ENCODE measurements at regions not wholly inside any gene's neighbourhood (a gene's known extent, or its start where the extent isn't known, plus 50 kb on each side); places are given as distances from the start of the nearest gene placed in this dataset.

GRCh38 chr2:234763002-234763873, 188.6 kb upstream of the SH3BP4 start:
- no peak overlapping the region for H3K4me3 ChIP-seq
- TF ChIP-seq CTCF (IDR thresholded peaks at IDR 0.05) = no peak
- no peak overlapping the region for H3K27ac ChIP-seq
- no peak for DNase-seq (ENCODE audit: low spot score)

DNA sequence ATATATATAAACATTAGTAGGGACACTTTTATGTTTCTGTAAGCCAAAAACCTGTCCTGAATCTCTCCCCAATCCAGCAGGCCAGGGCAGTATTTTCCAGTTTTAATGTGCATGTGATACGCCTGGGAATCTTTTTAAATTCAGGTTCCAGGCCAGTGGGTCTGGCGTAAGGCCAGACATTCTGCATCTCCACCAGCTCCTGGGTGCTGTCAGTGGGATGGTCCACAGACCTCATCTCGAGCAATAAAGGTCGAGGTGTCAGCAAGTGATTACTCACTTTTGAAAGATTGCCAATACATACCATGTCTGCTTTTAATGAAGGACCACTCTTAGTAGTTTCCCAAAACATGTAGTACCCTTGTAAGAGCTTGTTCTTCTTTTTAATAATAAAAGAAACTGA, 189.9 kb upstream of the SH3BP4 start:
- no peak for DNase-seq (ENCODE audit: low spot score)
- TF ChIP-seq CTCF (IDR thresholded peaks at IDR 0.05) = no peak
- H3K27ac ChIP-seq = no peak overlapping the region
- no peak overlapping the region for H3K4me3 ChIP-seq

DNA sequence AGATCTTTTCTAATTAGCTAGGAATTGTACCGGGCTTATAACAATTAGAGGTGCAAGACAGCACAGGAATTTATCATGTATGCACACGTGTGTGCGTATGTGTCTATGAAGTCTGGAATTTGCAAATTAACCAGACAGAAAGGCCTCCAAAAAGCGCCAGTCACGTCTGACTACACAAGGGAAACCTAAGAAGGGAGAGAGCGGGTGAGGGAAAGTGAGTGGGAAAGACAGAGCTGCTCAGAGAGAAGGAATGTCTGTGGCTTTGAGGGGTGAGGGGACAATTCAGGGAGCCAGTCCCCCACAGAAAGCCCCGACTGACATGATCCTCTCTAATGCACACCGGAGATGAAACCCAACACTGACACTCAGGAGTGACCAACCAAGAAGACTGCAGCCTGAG, 197.7 kb upstream of the SH3BP4 start:
- H3K27ac ChIP-seq = no peak overlapping the region
- no peak overlapping the region for H3K4me3 ChIP-seq
- DNase-seq (ENCODE audit: low spot score) = no peak
- TF ChIP-seq CTCF (IDR thresholded peaks at IDR 0.05) = no peak

- DNase-seq (ENCODE audit: low spot score) = no peak
- TF ChIP-seq CTCF (IDR thresholded peaks at IDR 0.05) = no peak
- no peak overlapping the region for H3K27ac ChIP-seq
- H3K4me3 ChIP-seq = no peak overlapping the region
Observed at GRCh38 chr2:234753701-234754100, 198.1 kb upstream of the SH3BP4 start.

- no peak for DNase-seq (ENCODE audit: low spot score)
- TF ChIP-seq CTCF (IDR thresholded peaks at IDR 0.05) = no peak
- H3K4me3 ChIP-seq = no peak overlapping the region
- H3K27ac ChIP-seq = no peak overlapping the region
Observed at GRCh38 chr2:234752966-234753365, 198.9 kb upstream of the SH3BP4 start.

DNA sequence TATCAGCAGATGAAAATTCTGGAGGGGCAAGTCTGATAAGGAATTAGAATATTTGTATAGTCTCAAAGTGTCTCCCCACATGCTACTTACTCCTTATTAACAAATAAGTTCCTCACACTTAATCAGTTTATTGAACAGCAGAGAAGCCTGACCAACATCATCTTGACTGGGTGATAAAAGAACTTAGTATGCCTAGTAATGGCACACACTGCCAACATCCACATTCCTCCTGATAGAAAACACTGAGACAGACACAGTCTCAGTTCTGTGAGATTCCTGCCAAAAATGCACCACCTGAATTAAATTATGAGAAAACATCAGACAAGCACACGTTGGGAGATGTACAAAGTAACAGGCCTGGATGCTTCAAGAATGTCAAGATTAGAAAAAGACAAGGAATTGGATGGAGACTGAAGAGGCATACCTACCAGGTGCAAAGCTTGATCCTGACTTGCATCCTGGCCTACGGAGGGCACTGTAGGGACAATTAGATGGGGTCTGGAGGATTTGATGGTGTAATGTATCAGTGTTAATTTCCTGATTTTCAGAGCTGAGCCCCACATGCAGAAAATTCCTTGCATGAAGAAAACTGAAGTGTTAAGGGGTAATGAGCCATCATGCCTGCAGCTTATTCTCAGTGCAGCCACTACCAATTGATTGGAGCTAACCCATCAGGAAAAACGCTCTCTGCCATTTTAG, 200.4 kb upstream of the SH3BP4 start:
- Histone ChIP-seq H3K4me3 (no peak overlapping the region), H3K27ac (no peak overlapping the region)
- no peak for TF ChIP-seq CTCF (IDR thresholded peaks at IDR 0.05)
- DNase-seq (ENCODE audit: low spot score) = no peak

Measured in coronary artery (tissue), 2 donors.